ENCODE measurements at regions not wholly inside any gene's neighbourhood (a gene's known extent, or its start where the extent isn't known, plus 50 kb on each side); places are given as distances from the start of the nearest gene placed in this dataset.

DNA sequence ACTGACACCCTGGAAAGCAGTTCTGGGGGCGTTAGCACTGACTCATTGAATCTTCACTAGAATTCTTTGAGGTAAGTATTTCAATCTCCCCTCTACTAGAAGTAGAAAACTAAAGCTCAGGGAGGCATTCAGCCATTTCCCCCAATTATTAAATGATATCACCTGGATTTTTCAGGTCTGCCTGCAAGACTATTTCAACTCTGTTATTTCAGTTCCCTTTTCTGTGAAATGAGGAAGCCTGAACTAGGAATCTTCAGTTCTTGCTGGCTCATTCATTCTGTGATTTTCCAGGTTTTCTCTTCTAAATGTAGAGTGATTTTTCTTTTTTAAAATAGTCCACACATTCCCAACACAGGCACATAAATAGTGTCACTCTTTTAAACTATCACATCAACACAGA is 337.0 kb upstream of the NR5A2 start:
- H2AFZ ChIP-seq (ENCODE audit: low read depth, low read length): no peak overlapping the region
- no peaks in the 10 kb centered on the region for H4K20me1 ChIP-seq (ENCODE audit: insufficient read depth, low read length)
- no peak overlapping the region for H3K4me2 ChIP-seq (ENCODE audit: low read length)
- no peak overlapping the region for H3K27ac ChIP-seq (ENCODE audit: low read length)
- no peak overlapping the region for H3K9ac ChIP-seq (ENCODE audit: low read length)
- no peak for TF ChIP-seq EZH2phosphoT487 (IDR thresholded peaks at IDR 0.05; ENCODE audit: low read depth)
- TF ChIP-seq, protein P1, sequence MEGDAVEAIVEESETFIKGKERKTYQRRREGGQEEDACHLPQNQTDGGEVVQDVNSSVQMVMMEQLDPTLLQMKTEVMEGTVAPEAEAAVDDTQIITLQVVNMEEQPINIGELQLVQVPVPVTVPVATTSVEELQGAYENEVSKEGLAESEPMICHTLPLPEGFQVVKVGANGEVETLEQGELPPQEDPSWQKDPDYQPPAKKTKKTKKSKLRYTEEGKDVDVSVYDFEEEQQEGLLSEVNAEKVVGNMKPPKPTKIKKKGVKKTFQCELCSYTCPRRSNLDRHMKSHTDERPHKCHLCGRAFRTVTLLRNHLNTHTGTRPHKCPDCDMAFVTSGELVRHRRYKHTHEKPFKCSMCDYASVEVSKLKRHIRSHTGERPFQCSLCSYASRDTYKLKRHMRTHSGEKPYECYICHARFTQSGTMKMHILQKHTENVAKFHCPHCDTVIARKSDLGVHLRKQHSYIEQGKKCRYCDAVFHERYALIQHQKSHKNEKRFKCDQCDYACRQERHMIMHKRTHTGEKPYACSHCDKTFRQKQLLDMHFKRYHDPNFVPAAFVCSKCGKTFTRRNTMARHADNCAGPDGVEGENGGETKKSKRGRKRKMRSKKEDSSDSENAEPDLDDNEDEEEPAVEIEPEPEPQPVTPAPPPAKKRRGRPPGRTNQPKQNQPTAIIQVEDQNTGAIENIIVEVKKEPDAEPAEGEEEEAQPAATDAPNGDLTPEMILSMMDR (IDR thresholded peaks at IDR 0.05; ENCODE audit: low read depth, low read length): no peak
- no peaks in the 10 kb centered on the region for H3K36me3 ChIP-seq (replicated peaks; ENCODE audit: low read depth, low read length)
- H3K9me3 ChIP-seq (ENCODE audit: insufficient read depth, low read length): no peaks in the 10 kb centered on the region
- peaks cover 6% of the 10 kb centered on the region for H3K4me1 ChIP-seq (ENCODE audit: low read length)
- H3K4me3 ChIP-seq (ENCODE audit: low read length): no peak overlapping the region
- H3K27me3 ChIP-seq (ENCODE audit: low read depth, low read length): peaks cover 70% of the 10 kb centered on the region
- H3K79me2 ChIP-seq (ENCODE audit: low read length): no peaks in the 10 kb centered on the region

DNA sequence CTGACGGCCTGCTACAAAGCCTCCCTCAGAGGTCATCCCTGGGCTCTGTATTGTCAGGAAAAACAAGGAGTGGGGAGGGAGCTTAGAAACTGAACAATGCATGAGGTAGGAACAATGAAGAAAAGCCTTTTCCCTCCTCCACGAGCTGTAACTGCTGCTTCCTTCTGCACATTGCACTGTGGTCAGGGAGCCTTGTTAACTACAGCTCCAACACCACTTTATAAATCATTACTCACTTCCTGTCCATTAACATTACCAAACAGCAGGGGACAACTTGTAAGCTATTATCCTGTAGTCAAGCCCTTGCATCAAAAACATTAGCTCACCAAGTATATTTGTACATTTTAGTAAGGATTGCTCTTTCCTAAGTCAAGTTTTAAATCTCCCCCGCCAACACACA is 336.0 kb upstream of the NR5A2 start:
- H2AFZ ChIP-seq (ENCODE audit: low read depth, low read length): no peak overlapping the region
- H3K4me1 ChIP-seq (ENCODE audit: low read length): peaks cover 6% of the 10 kb centered on the region
- H3K27me3 ChIP-seq (ENCODE audit: low read depth, low read length): peaks cover 67% of the 10 kb centered on the region
- H4K20me1 ChIP-seq (ENCODE audit: insufficient read depth, low read length): no peaks in the 10 kb centered on the region
- H3K4me3 ChIP-seq (ENCODE audit: low read length): no peak overlapping the region
- no peak overlapping the region for H3K9ac ChIP-seq (ENCODE audit: low read length)
- H3K27ac ChIP-seq (ENCODE audit: low read length): no peak overlapping the region
- H3K9me3 ChIP-seq (ENCODE audit: insufficient read depth, low read length): no peaks in the 10 kb centered on the region
- TF ChIP-seq EZH2phosphoT487 (IDR thresholded peaks at IDR 0.05; ENCODE audit: low read depth): no peak
- TF ChIP-seq, protein P1 (IDR thresholded peaks at IDR 0.05; ENCODE audit: low read depth, low read length): no peak
- H3K4me2 ChIP-seq (ENCODE audit: low read length): no peak overlapping the region
- H3K79me2 ChIP-seq (ENCODE audit: low read length): no peaks in the 10 kb centered on the region
- H3K36me3 ChIP-seq (replicated peaks; ENCODE audit: low read depth, low read length): no peaks in the 10 kb centered on the region

GRCh38 chr1:199693724-199694123 is 333.8 kb upstream of the NR5A2 start:
- Histone ChIP-seq H3K79me2 (ENCODE audit: low read length) (no peaks in the 10 kb centered on the region), H3K4me1 (ENCODE audit: low read length) (peaks cover 16% of the 10 kb centered on the region), H3K9ac (ENCODE audit: low read length) (no peak overlapping the region), H2AFZ (ENCODE audit: low read depth, low read length) (no peak overlapping the region), H3K4me3 (ENCODE audit: low read length) (no peak overlapping the region), H4K20me1 (ENCODE audit: insufficient read depth, low read length) (no peaks in the 10 kb centered on the region), H3K36me3 (replicated peaks; ENCODE audit: low read depth, low read length) (no peaks in the 10 kb centered on the region), H3K27ac (ENCODE audit: low read length) (no peak overlapping the region), H3K4me2 (ENCODE audit: low read length) (no peak overlapping the region), H3K27me3 (ENCODE audit: low read depth, low read length) (peaks cover 51% of the 10 kb centered on the region), H3K9me3 (ENCODE audit: insufficient read depth, low read length) (no peaks in the 10 kb centered on the region)
- no peak for TF ChIP-seq EZH2phosphoT487 (IDR thresholded peaks at IDR 0.05; ENCODE audit: low read depth)
- TF ChIP-seq, protein P1 (IDR thresholded peaks at IDR 0.05; ENCODE audit: low read depth, low read length): no peak

- Histone ChIP-seq H3K27ac (ENCODE audit: low read length) (no peak overlapping the region), H3K4me3 (ENCODE audit: low read length) (no peak overlapping the region), H3K4me2 (ENCODE audit: low read length) (no peak overlapping the region), H3K9ac (ENCODE audit: low read length) (no peak overlapping the region), H3K4me1 (ENCODE audit: low read length) (peaks cover 10% of the 10 kb centered on the region), H3K27me3 (ENCODE audit: low read depth, low read length) (peaks cover 42% of the 10 kb centered on the region), H3K79me2 (ENCODE audit: low read length) (no peaks in the 10 kb centered on the region), H3K9me3 (ENCODE audit: insufficient read depth, low read length) (no peaks in the 10 kb centered on the region), H2AFZ (ENCODE audit: low read depth, low read length) (no peak overlapping the region), H4K20me1 (ENCODE audit: insufficient read depth, low read length) (no peaks in the 10 kb centered on the region), H3K36me3 (replicated peaks; ENCODE audit: low read depth, low read length) (no peaks in the 10 kb centered on the region)
- TF ChIP-seq EZH2phosphoT487 (IDR thresholded peaks at IDR 0.05; ENCODE audit: low read depth): no peak
- TF ChIP-seq, protein P1 (IDR thresholded peaks at IDR 0.05; ENCODE audit: low read depth, low read length): no peak
Observed at GRCh38 chr1:199696225-199696624, 331.3 kb upstream of the NR5A2 start.

Data from OCI-LY3 (cell line).